Fibroblast of the aortic adventitia (primary cell): ENCODE measurements at regions not wholly inside any gene's neighbourhood (a gene's known extent, or its start where the extent isn't known, plus 50 kb on each side); places are given as distances from the start of the nearest gene placed in this dataset.

Experiments used
- DNase-seq: peaks from one replicate; pipeline ENCODE4 v3.0.0-alpha.2; 2010; ENCODE audit warnings: low read depth
- H3K4me3 ChIP-seq: 2 replicates; pipeline ENCODE4 v1.5.1; 2011; ENCODE audit warnings: low read depth, mild to moderate bottlenecking, control low read depth, low read length, moderate library complexity
- CTCF ChIP-seq: IDR thresholded peaks from 2 replicates; pipeline ENCODE4 v1.5.1; 2011; ENCODE audit warnings: mild to moderate bottlenecking, low read length, control low read depth, inconsistent platforms; ENCODE audit not compliant: insufficient read depth

GRCh38 chr20:37590938-37591490, 63.3 kb upstream of the BLCAP start:
- no peak for DNase-seq
- no peak overlapping the region for H3K4me3 ChIP-seq
- TF ChIP-seq CTCF, result no peak

- no peak for DNase-seq
- H3K4me3 ChIP-seq, result no peak overlapping the region
- TF ChIP-seq CTCF, result no peak
Observed at GRCh38 chr20:37586078-37586477, 58.4 kb upstream of the BLCAP start.

- no peak for DNase-seq
- H3K4me3 ChIP-seq, result no peak overlapping the region
- TF ChIP-seq CTCF, result no peak
Observed at GRCh38 chr20:37584238-37584807, 56.6 kb upstream of the BLCAP start.

GRCh38 chr20:37581246-37581645, 53.6 kb upstream of the BLCAP start:
- H3K4me3 ChIP-seq, result no peak overlapping the region
- no peak for DNase-seq
- no peak for TF ChIP-seq CTCF

DNA sequence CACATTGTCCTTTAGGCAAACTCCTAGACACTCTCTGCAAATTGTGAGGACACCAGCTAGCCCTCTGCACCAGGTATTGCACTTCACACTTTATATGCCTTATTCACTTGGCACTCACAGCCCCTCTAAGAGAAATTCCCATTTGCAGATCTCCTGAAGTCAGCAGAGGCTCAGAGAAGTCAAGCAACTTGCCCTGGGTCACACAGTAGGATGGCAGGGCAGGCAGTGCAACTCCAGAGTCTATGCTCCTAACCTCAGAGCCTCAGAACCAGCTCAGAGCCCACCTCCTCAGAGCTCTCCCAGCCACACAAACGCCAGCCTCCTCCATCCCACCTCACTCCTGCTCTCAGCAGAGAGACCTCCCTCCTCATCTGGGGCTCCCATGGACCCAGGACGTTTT, 52.4 kb upstream of the BLCAP start:
- no peak overlapping the region for H3K4me3 ChIP-seq
- no peak for TF ChIP-seq CTCF

DNA sequence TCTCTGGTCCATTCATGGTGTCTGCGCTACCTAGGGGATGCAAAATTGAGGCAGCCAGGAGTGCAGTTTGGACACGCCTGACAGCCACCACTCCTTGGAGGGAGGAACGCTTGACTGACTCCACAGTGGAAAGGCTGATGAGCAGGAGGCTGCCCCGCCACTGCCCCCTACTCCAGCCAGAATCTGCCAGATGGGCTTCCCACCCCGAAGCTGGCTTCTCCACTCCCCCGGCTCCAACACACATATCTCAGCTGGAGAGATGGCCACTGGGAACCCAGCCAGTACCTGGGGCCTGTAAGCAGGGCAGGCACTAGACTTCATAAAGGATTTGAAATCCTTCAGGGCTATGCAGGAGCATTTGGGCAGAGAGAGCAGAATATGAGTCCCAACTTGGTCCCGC, 51.4 kb upstream of the BLCAP start:
- no peak for DNase-seq
- no peak overlapping the region for H3K4me3 ChIP-seq
- no peak for TF ChIP-seq CTCF

More for the DNA sequence above, 52.4 kb upstream of the BLCAP start:
- no peak for DNase-seq

DNA sequence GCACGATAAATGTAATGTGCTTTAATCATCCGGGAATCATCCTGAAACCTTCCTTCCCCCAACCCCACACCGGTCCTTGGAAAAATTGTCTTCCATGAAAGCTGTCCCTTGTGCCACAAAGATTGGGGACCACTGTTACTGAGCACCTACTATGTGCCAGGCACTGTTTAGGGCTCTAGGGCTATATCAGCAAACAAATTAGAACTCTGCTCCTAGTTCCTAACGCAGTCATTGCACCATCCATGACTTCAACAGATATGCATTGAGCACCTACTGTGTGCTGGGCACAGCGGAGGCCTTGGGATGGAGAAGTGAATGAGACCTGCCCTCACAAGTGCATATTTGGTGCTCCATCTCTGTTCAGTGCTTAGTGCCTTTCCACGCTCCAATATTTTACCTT, 50.3 kb upstream of the BLCAP start:
- TF ChIP-seq CTCF, result no peak
- no peak overlapping the region for H3K4me3 ChIP-seq
- DNase-seq, result no peak
